ENCODE measurements at regions not wholly inside any gene's neighbourhood (a gene's known extent, or its start where the extent isn't known, plus 50 kb on each side); places are given as distances from the start of the nearest gene placed in this dataset.

GRCh38 chr14:101328412-101329028 lies 232.8 kb upstream of the DIO3 start:
- no peak for DNase-seq (ENCODE audit: low spot score)

DNA sequence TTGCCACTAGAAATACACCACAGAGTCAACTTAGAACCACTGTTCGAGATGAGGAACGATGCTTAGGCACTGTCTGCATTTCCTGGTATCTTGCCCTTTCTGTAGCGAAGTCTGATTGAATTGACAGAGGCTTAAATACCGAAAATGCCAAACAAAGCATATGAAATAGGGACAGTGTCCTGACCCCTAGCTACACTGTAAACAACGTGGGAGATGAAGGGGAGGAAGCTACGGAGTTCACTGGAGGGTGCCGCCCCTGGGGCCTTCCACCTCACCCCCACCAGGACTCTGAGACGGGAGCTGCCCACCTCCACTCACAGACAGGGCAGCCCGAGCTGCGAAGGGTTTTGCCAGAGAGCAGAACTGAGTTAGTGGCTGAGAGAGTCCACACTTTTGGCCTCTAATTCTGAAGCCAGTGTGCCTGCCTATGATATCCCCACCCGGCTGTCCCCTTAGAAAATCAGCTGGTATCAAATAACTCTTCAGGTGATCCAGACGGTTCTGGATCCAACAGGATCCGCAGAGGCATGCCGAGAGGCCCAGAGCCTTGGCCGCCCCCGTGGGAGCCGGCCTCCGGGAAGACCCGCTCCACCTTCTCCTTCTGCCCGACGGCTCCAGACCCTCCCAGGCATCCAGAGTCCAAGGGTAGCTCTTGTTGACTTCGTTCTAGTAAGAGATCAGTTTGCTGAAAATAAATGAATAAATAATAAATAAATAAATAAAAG lies 230.7 kb upstream of the DIO3 start:
- no peak for DNase-seq (ENCODE audit: low spot score)

DNA sequence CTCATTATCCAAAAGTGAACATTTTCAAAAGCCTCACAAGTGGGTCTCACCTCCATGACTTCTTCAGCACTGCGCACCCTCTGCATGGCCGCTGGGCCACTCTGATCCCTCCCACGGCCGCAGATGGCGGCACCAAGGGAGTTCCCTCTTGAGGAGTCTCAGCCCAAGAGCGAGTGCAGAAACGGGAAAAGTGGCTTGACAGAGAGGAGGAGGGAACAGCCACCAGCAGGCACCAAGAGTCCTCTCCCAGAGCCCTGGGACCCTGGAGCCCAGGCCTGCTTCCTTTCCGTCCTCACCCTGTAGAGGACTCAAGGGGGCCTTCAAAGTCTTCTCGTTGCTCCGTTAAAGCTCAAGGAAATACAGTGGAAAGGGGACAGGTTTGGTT lies 230.2 kb upstream of the DIO3 start:
- DNase-seq (ENCODE audit: low spot score): no peak

- DNase-seq (ENCODE audit: low spot score): no peak
These were observed 229.6 kb upstream of the DIO3 start for GRCh38 chr14:101331661-101332169.

DNA sequence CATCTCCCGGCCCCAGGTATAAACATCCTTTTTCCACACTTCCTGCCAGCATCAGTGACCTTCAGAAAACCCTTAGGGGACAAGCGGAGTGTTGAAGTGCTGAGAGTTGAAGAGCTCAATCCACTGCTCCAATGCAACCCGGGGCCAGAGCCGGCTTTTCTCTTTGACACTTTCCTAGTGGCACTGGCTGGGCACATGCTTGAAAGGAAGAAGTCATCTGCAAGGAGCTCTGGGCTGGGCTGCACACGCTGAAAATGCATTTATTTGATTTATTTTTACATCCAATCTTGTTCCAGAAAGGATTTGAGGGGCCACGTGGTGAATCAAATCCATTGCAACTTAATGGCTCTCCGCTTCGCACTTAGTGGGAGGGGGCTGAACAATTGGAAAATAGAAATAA lies 229.0 kb upstream of the DIO3 start:
- DNase-seq (ENCODE audit: low spot score): no peak

- no peak for DNase-seq (ENCODE audit: low spot score)
These were observed 227.7 kb upstream of the DIO3 start for GRCh38 chr14:101333335-101334280.

DNA sequence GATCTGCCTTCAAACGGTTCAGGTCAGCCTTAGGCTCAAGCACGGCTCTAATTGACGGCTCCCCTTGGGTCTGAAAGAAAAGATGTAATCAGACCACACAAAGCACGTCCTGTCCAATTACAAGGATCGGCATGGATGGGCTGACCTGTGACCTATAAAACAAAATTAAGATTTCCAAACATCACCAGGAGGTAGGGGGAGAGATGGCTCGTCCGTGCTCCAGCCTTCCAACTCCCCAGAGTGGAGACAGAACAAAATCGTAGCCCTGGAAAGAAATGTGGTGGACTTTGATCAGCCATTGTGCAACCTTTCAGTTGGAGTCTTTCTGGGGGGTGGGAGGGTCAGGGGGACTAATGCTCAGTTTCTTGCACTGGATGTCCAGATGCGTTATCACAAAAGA lies 226.6 kb upstream of the DIO3 start:
- DNase-seq (ENCODE audit: low spot score): no peak

- DNase-seq (ENCODE audit: low spot score): no peak
These were observed 226.1 kb upstream of the DIO3 start for GRCh38 chr14:101335061-101335661.

GRCh38 chr14:101336183-101336582 lies 225.1 kb upstream of the DIO3 start:
- DNase-seq (ENCODE audit: low spot score): no peak

DNA sequence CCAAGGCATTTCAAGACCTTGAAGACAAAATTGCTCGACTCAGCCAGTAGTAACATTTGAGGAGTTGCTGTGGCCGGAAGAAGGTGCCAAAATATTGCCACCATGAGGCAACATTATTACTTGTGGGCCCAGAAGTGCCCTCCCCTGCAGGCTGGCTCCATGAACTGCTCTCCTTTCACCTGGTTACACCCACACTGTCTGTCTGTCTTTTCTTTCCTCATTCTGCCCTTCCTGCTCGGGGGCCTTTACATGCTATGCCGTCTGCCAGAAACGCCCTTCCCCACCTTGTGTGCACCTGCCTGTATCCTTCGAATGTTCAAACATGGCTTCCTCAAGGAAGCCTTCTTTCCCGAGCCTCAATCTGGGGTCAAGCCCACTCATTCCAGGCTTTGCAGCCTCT lies 224.2 kb upstream of the DIO3 start:
- DNase-seq (ENCODE audit: low spot score): no peak

- DNase-seq (ENCODE audit: low spot score): no peak
These were observed 220.7 kb upstream of the DIO3 start for GRCh38 chr14:101340556-101340955.

DNA sequence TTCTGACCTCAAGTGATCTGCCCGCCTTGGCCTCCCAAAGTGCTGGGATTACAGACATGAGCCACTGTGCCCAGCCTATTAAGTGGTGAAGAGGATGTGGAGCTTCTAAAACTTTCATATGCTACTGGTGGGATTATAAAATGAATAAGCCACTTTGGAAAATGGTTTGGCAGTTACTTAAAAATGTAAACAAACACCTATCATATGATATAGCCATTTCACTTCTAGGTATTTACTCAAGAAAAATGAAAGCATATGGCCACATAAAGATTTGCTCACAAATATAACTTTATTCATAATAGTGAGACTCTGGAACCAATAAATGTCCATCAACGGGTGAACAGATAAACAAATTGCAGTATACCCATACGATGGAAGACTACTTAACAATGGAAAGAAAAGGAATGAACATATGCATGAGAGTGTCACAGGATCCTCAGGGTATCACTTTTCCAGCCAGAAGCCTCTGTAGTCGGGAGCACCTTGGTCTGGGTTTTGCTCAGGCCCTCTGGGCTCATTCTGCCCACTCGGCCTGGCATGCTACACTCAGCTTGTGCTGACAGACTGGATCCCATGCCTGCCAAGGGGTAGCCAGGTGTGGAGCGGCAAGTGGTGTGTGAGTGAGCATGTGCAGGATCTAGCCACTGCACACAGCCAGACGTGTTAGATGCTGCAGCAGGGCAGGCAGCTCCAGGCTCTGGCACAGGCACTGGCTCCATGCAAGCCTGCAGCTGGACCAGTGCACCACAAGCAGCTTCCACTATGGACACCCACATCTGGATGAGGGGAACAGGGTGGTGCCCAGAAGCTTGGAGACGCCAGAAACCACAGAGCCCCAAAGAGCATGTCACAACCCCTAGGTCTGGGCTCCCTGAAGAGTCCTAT lies 213.2 kb upstream of the DIO3 start:
- DNase-seq (ENCODE audit: low spot score): no peak

- no peak for DNase-seq (ENCODE audit: low spot score)
These were observed 212.2 kb upstream of the DIO3 start for GRCh38 chr14:101349108-101349507.

GRCh38 chr14:101350021-101350420 lies 211.3 kb upstream of the DIO3 start:
- DNase-seq (ENCODE audit: low spot score): no peak

GRCh38 chr14:101350691-101351090 lies 210.6 kb upstream of the DIO3 start:
- DNase-seq (ENCODE audit: low spot score): no peak

GRCh38 chr14:101351146-101351545 lies 210.1 kb upstream of the DIO3 start:
- no peak for DNase-seq (ENCODE audit: low spot score)

DNA sequence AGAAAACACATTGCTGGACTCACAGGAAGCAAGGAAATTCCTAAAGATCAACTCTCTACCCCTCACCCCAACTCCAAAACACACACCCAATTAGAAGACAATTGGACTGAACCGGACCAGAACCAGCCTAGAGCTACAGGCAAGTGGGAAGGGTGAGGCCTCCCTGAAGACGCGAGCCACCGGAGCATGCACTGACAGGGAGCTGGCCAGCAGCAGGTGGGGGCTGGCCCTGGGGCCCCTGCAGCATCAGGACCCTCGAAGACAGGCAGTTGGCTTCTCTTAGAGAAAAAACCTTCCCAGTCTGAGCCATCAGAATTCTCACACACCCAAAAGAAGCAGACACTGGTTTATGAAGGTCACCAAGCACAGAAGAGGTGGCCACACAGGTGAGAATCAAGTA lies 209.5 kb upstream of the DIO3 start:
- no peak for DNase-seq (ENCODE audit: low spot score)

DNA sequence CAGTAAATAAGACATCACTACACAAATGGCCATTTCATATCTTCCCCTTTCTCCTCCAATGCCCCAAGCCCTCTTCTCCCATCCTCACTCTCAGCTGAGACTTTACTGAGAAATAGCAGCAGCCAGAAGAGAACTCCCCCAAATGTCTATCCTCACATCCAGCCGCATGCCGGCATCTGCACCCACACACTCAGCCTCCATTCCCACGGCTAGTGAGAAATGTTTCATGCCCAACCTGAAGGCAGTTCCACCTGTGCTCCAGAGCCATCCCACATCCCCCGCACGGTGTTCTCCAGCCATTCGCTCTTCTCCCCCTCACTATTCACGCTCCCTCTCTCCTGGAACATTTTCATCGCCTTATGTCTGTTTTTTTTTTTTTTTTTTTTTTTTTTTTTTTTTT lies 208.7 kb upstream of the DIO3 start:
- no peak for DNase-seq (ENCODE audit: low spot score)

GRCh38 chr14:101353422-101353821 lies 207.9 kb upstream of the DIO3 start:
- DNase-seq (ENCODE audit: low spot score): no peak

DNA sequence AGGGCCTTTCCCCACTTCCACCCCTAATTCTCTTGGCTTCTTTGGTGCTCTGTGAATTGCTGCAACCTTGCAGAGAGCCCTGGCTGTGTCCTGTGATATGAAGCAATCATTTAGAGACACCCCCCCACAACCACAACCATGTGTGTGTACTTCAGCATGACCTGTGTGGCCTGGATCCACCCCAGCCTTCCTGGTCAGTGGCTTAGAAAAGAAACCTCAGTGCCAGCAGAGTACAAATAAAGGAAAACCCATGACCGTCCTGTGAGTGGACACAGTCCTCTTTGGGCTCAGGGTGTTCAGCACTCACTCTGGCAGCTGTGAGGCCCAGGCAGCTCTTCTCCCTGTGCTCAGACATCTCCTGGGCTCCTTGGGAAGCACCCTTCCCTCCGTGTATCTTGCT lies 206.6 kb upstream of the DIO3 start:
- DNase-seq (ENCODE audit: low spot score): no peak

DNA sequence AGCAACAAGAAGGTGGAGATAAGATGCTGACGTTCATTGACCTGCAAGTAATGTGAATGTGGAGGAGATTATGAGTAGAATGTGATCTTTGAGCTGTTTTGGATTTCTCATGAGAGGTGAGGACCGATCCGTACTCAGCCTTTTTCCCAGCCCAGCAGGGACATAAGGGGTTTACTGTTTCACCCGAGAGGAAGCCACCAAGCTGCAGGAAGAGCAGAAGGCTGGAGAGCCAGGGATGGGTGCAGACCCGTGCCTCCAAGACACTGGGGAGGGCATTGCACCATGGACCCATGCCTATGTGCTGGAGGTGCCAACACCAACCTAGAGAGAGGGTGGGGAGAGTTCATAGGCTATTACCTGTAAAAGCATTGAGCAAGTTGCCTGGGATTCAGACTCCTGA lies 206.0 kb upstream of the DIO3 start:
- DNase-seq (ENCODE audit: low spot score): no peak

Data from CD4-positive, alpha-beta T cell treated with Interleukin-15 for 4 hours (primary cell).